Transverse colon (tissue), 4 donors: ENCODE measurements at regions not wholly inside any gene's neighbourhood (a gene's known extent, or its start where the extent isn't known, plus 50 kb on each side); places are given as distances from the start of the nearest gene placed in this dataset.

Source experiments
- POLR2A ChIP-seq: fragments of 450-650 bp; IDR thresholded peaks from one replicate; pipeline ENCODE4 v1.6.1; 2016; ENCODE audit warnings: antibody characterized with exemption, mild to moderate bottlenecking, moderate library complexity
- POLR2AphosphoS5 ChIP-seq, 3 donors: sonication (generic); formaldehyde crosslinking; IDR thresholded peaks; one replicate each; pipeline ENCODE4 v1.6.1; 2016; ENCODE audit warnings: antibody characterized with exemption in 3 of 3
- TF ChIP-seq, protein P1 (sequence below), 5 experiments: fragments of 200-600 bp in 3 of 5; fragments of 450-650 bp in 2 of 5; sonication (generic) in 3 of 5; IDR thresholded peaks; 1 replicate in 2 of 5; 2 replicates in 3 of 5; pipeline ENCODE4 v1.5.1; 2016 to 2017; ENCODE audit warnings: antibody characterized with exemption in 5 of 5, inconsistent platforms in 3 of 5, mild to moderate bottlenecking in 2 of 5, moderate library complexity in 1 of 5

DNA sequence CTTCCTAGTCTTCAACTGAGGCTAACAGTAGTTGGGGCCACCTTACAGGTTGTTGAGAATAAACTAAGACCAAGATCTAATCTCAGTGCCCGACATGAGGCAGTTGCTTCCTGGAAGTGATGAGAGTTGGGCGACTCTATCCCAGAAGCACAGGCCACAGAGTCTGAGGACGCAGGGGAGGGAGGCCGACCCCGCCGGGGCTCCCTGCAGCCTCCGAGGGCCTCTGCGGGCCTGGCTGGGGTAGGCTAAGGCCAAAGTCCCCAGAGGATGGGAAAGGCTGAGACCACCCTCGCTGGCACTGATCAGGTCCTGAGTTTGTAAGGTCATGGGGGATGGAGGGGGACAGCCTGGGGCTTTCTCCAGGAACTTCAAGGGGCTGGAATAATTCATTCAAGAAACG is 74.0 kb downstream of the ENGASE start:
- TF ChIP-seq POLR2A = no peak
- TF ChIP-seq, protein P1, sequence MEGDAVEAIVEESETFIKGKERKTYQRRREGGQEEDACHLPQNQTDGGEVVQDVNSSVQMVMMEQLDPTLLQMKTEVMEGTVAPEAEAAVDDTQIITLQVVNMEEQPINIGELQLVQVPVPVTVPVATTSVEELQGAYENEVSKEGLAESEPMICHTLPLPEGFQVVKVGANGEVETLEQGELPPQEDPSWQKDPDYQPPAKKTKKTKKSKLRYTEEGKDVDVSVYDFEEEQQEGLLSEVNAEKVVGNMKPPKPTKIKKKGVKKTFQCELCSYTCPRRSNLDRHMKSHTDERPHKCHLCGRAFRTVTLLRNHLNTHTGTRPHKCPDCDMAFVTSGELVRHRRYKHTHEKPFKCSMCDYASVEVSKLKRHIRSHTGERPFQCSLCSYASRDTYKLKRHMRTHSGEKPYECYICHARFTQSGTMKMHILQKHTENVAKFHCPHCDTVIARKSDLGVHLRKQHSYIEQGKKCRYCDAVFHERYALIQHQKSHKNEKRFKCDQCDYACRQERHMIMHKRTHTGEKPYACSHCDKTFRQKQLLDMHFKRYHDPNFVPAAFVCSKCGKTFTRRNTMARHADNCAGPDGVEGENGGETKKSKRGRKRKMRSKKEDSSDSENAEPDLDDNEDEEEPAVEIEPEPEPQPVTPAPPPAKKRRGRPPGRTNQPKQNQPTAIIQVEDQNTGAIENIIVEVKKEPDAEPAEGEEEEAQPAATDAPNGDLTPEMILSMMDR (IDR thresholded peaks at IDR 0.05) = no peak
- no peak for TF ChIP-seq POLR2AphosphoS5 (IDR thresholded peaks at IDR 0.05)
